GM12875 (cell line): ENCODE measurements at regions not wholly inside any gene's neighbourhood (a gene's known extent, or its start where the extent isn't known, plus 50 kb on each side); places are given as distances from the start of the nearest gene placed in this dataset.

Source experiments
- H3K4me3 ChIP-seq: one replicate; pipeline ENCODE4 v1.5.1; 2011; ENCODE audit warnings: low read depth, low read length, control low read depth
- CTCF ChIP-seq: IDR thresholded peaks from 2 replicates; pipeline ENCODE4 v1.5.1; 2011; ENCODE audit warnings: low read depth, mild to moderate bottlenecking, control low read depth, inconsistent platforms, low read length, moderate library complexity, borderline replicate concordance; ENCODE audit not compliant: insufficient read depth

- no peak for TF ChIP-seq CTCF
- H3K4me3 ChIP-seq = no peak overlapping the region
Observed at GRCh38 chr3:144381607-144382006, 410.0 kb downstream of the DIPK2A start.

- no peak for TF ChIP-seq CTCF
- H3K4me3 ChIP-seq = no peak overlapping the region
Observed at GRCh38 chr3:144384241-144384979, 412.8 kb downstream of the DIPK2A start.

DNA sequence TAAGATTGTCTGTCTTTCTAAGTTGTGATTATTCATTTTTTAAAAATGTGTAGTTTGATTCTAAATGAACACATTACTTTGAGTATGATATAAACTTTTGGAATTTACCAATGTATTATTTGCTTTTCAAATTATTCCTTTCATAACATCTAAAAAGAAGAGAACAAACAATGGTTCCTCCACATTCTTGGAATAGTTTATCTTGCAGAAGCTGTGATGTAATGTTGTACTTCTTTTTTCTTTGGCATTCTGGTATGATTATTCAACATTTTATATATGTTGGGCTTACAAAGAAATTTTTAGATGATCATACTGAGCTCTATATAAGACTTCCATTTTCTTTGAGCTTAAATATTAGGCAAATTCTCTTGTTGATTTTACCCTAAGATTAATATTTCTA lies 419.2 kb downstream of the DIPK2A start:
- no peak for TF ChIP-seq CTCF
- no peak overlapping the region for H3K4me3 ChIP-seq

DNA sequence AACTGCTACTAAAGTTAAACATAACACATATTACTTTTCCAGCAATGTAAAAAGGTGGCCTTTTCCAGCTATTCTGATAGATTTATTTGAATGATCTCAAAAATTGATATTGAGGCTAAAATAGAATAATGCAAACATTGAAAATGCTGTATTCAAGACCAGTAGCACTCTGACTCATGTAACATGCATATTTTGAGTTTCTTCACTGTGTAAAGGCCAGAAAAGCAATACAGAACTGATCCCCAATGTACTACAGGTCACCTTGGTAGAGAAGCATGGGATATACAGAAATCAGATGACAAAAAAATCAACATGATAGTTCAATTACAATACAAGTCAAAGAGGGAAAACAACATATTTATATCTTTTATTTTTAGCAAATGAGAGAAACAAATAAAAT lies 419.6 kb downstream of the DIPK2A start:
- H3K4me3 ChIP-seq = no peak overlapping the region
- no peak for TF ChIP-seq CTCF

DNA sequence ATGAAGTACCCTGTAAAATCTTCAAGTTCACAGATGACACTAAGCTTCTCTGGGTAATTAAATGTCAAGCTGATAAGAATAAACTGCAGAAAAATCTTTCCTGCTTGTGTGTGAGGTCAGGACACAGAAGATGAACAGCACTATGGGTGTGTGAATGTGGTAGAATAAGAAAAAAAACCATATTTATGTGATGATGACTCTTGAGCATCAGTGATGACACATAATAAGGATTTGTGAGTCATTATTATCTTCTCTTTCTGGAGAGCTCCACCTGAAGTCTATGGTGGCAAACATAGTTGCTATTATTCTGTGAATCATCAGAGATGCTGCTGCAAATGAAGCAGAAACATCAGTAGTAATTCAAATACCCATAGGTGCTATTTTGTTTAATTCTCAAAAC lies 422.4 kb downstream of the DIPK2A start:
- no peak for TF ChIP-seq CTCF
- H3K4me3 ChIP-seq = no peak overlapping the region

DNA sequence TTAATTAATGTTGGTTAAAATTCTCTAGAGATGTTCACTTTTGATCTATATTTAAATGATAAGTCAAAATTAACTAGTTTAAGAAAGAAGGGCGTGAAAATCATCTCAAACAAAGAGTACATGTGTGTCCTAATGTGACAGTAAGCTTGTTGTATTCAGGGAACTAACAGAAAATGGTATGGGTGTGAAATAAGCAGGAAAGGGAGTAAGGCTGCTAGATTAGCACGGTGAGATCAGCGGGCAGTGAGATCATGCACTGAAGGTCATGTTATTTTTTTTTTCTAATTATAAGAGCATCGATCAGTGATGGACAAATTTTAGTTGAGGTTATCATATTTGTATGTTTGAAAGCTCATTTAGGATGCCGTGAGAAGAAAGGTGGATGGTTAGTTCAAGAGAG lies 430.8 kb downstream of the DIPK2A start:
- no peak for TF ChIP-seq CTCF
- H3K4me3 ChIP-seq = no peak overlapping the region

DNA sequence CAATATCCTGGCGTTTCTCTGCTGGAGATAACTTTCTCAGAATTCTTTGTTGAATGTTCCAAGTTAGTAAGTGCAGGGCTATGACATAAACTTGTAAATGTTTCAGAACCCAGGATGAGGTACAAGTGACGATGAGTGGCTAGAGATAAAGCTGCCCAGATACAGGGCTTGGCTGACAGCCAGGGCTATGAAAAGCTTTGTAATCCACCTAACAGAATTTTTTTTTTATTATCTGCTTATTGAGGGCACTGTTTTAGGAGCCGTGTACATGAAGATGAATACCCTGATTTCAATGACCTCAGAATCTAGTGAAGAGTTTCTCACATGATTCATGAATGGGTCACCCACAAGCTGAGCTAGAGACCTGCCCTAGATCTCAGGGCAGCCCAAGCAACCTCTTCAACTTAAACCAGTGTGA lies 431.4 kb downstream of the DIPK2A start:
- no peak overlapping the region for H3K4me3 ChIP-seq
- TF ChIP-seq CTCF = no peak
